Neuronal stem cell (in vitro differentiated cells): ENCODE measurements at regions not wholly inside any gene's neighbourhood (a gene's known extent, or its start where the extent isn't known, plus 50 kb on each side); places are given as distances from the start of the nearest gene placed in this dataset.

Experiments used
- DNase-seq: peaks from one replicate; pipeline ENCODE4 v3.0.0-alpha.2; 2013; ENCODE audit warnings: low spot score
- H2AFZ ChIP-seq: one replicate; pipeline ENCODE4 v1.6.1; 2013; ENCODE audit warnings: mild to moderate bottlenecking, low read length, inconsistent platforms
- H2AK5ac ChIP-seq: 2 replicates; pipeline ENCODE4 v1.6.1; 2013; ENCODE audit warnings: low read depth, mild to moderate bottlenecking, inconsistent platforms, low read length, moderate library complexity, mixed read lengths
- H2BK120ac ChIP-seq: 2 replicates; pipeline ENCODE4 v1.6.1; 2013; ENCODE audit warnings: low read depth, mild to moderate bottlenecking, inconsistent platforms, low read length, moderate library complexity, mixed read lengths
- H2BK12ac ChIP-seq: one replicate; pipeline ENCODE4 v1.6.1; 2013; ENCODE audit warnings: low read length, inconsistent platforms
- H2BK15ac ChIP-seq: 2 replicates; pipeline ENCODE4 v1.6.1; 2013; ENCODE audit warnings: mild to moderate bottlenecking, low read length, inconsistent platforms, mixed read lengths
- H2BK5ac ChIP-seq: one replicate; pipeline ENCODE4 v1.6.1; 2013; ENCODE audit warnings: inconsistent platforms, mild to moderate bottlenecking, low read length, moderate library complexity
- H3K14ac ChIP-seq: one replicate; pipeline ENCODE4 v1.6.1; 2013; ENCODE audit warnings: low read length, inconsistent platforms
- H3K18ac ChIP-seq: 2 replicates; pipeline ENCODE4 v1.6.1; 2013; ENCODE audit warnings: low read length, inconsistent platforms
- H3K23ac ChIP-seq: 2 replicates; pipeline ENCODE4 v1.6.1; 2013; ENCODE audit warnings: low read depth, mild to moderate bottlenecking, mixed read lengths, low read length, inconsistent platforms; ENCODE audit not compliant: poor library complexity
- H3K27ac ChIP-seq: replicated peaks from 3 replicates; pipeline ENCODE4 v1.5.1; 2013; ENCODE audit warnings: low read length, inconsistent platforms
- H3K27me3 ChIP-seq, 3 experiments: 2 replicates each; pipeline ENCODE4 v1.6.1; 2013; ENCODE audit warnings: low read length in 3 of 3, mild to moderate bottlenecking in 2 of 3, inconsistent platforms in 1 of 3, low read depth in 1 of 3, mixed read lengths in 1 of 3, moderate library complexity in 1 of 3; ENCODE audit not compliant: control insufficient read depth in 3 of 3, insufficient read depth in 3 of 3
- H3K36me3 ChIP-seq, 2 donors: replicated peaks in 1 of 2; 2 replicates each; pipeline ENCODE4 v1.6.1; 2013; ENCODE audit warnings: low read length in 2 of 2; ENCODE audit not compliant: control insufficient read depth in 2 of 2, insufficient read depth in 2 of 2
- H3K4ac ChIP-seq: 2 replicates; pipeline ENCODE4 v1.6.1; 2013; ENCODE audit warnings: inconsistent platforms, mild to moderate bottlenecking, low read length, moderate library complexity
- H3K4me1 ChIP-seq, 2 donors: 1 replicate in 1 of 2; 2 replicates in 1 of 2; pipeline ENCODE4 v1.6.1; 2013; ENCODE audit warnings: low read length in 2 of 2, low read depth in 1 of 2; ENCODE audit not compliant: control insufficient read depth in 2 of 2, insufficient read depth in 1 of 2
- H3K4me2 ChIP-seq: one replicate; pipeline ENCODE4 v1.6.1; 2013; ENCODE audit warnings: mild to moderate bottlenecking, low read length, inconsistent platforms; ENCODE audit not compliant: insufficient read depth, poor library complexity, severe bottlenecking
- H3K4me3 ChIP-seq, 2 donors: 2 replicates each; pipeline ENCODE4 v1.5.1; 2013; ENCODE audit warnings: low read length in 2 of 2, mild to moderate bottlenecking in 2 of 2, inconsistent platforms in 1 of 2, moderate library complexity in 1 of 2
- H3K79me1 ChIP-seq: one replicate; pipeline ENCODE4 v1.6.1; 2013; ENCODE audit warnings: low read depth, mild to moderate bottlenecking, inconsistent platforms, low read length, moderate library complexity
- H3K9ac ChIP-seq: one replicate; pipeline ENCODE4 v1.6.1; 2013; ENCODE audit warnings: mild to moderate bottlenecking, low read depth, low read length, inconsistent platforms; ENCODE audit not compliant: poor library complexity
- H3K9me3 ChIP-seq, 2 donors: replicated peaks in 1 of 2; 2 replicates each; pipeline versions ENCODE3 to v1.6.1; 2013; ENCODE audit warnings: low read length in 2 of 2, mild to moderate bottlenecking in 2 of 2, inconsistent platforms in 1 of 2, low read depth in 1 of 2, mixed read lengths in 1 of 2, moderate library complexity in 1 of 2; ENCODE audit not compliant: control insufficient read depth in 2 of 2, insufficient read depth in 1 of 2
- H4K8ac ChIP-seq: one replicate; pipeline ENCODE4 v1.6.1; 2013; ENCODE audit warnings: low read depth, mild to moderate bottlenecking, inconsistent platforms, low read length, moderate library complexity
- H4K91ac ChIP-seq: one replicate; pipeline ENCODE4 v1.6.1; 2013; ENCODE audit warnings: low read length, low read depth, mild to moderate bottlenecking, inconsistent platforms; ENCODE audit not compliant: poor library complexity
- WGBS, 2 donors: extraction: QIAGEN DNeasy Blood & Tissue Kit; methylation state at CpG; one replicate each; pipeline ENCODE4 v1.1.7; 2013; ENCODE audit warnings: missing lambda C conversion rate in 2 of 2, mixed read lengths in 1 of 2; ENCODE audit not compliant: insufficient read length in 2 of 2, insufficient replicate concordance in 1 of 2; ENCODE audit errors: extremely low coverage in 2 of 2; 5-methylcytosine and 5-hydroxymethylcytosine counted together

DNA sequence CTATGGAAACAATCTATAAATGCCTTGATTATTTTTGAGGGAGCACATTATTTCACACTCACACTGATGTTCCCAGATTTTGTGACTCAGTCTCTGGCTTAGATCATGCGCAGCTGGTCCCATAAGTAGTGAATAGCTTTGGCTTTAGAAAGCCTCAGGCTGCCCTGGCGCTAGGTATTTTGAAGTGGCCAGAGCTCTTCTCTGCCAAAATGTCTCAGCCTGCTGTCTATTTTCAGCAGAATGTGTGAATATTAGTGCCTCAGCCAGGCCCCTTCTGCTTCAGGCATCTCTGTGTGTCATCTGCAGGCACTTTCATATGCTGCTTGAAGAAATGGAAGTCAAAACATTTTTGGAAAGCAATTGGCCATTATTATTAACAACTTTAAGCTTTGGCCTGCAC, 931.0 kb upstream of the INTU start:
- H3K4me1 ChIP-seq = no peaks in the 10 kb centered on the region
- WGBS, 2 donors = no CpG with 5 or more reads among the region's 2 CpGs
- H3K9ac ChIP-seq = no peak overlapping the region
- H3K4me2 ChIP-seq = no peak overlapping the region
- H3K14ac ChIP-seq = no peak overlapping the region
- H3K4me3 ChIP-seq = no peak overlapping the region
- no peak overlapping the region for H3K4ac ChIP-seq
- no peak overlapping the region for H4K8ac ChIP-seq
- no peak overlapping the region for H2BK15ac ChIP-seq
- no peak overlapping the region for H3K18ac ChIP-seq
- H2BK120ac ChIP-seq = no peak overlapping the region
- H3K23ac ChIP-seq = no peak overlapping the region
- no peaks in the 10 kb centered on the region for H3K79me1 ChIP-seq
- no peak overlapping the region for H4K91ac ChIP-seq
- H2AFZ ChIP-seq = no peak overlapping the region
- H3K36me3 ChIP-seq = no peaks in the 10 kb centered on the region
- H2AK5ac ChIP-seq = no peak overlapping the region
- no peak for DNase-seq
- no peaks in the 10 kb centered on the region for H3K27me3 ChIP-seq
- no peak overlapping the region for H2BK5ac ChIP-seq
- no peak overlapping the region for H3K27ac ChIP-seq
- no peaks in the 10 kb centered on the region for H3K9me3 ChIP-seq
- no peak overlapping the region for H2BK12ac ChIP-seq

DNA sequence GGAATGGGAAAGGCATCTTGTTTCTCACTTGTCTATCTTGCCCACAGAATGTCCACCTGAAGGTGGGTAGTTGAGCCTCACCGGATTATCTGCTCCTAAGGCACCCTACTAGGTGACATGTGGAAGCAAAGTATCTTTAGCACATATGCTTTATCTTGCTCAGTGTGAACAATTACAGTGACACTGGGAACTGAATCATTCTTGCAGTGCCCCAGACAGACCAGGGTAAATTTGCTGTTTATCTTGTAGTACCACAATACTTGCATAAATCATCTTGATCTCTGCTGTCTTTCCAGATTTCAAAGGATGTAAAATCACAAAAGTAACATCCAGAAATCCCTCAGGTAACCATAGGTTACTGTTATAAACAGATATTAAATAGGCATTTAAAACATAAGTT, 930.0 kb upstream of the INTU start:
- H3K9me3 ChIP-seq = no peaks in the 10 kb centered on the region
- no peaks in the 10 kb centered on the region for H3K79me1 ChIP-seq
- no peak overlapping the region for H3K9ac ChIP-seq
- no peak overlapping the region for H3K23ac ChIP-seq
- H3K18ac ChIP-seq = no peak overlapping the region
- H3K4me1 ChIP-seq = no peaks in the 10 kb centered on the region
- no peaks in the 10 kb centered on the region for H3K27me3 ChIP-seq
- no peak overlapping the region for H2BK5ac ChIP-seq
- H3K4ac ChIP-seq = no peak overlapping the region
- no peak overlapping the region for H2BK15ac ChIP-seq
- DNase-seq = no peak
- peak overlapping the region; percentile 67 for H2AFZ ChIP-seq
- H2BK120ac ChIP-seq = no peak overlapping the region
- no CpG with 5 or more reads among the region's 1 CpG for WGBS, 2 donors
- H3K14ac ChIP-seq = no peak overlapping the region
- no peak overlapping the region for H4K91ac ChIP-seq
- H2BK12ac ChIP-seq = no peak overlapping the region
- no peak overlapping the region for H3K4me3 ChIP-seq
- no peak overlapping the region for H2AK5ac ChIP-seq
- no peaks in the 10 kb centered on the region for H3K36me3 ChIP-seq
- no peak overlapping the region for H3K4me2 ChIP-seq
- H4K8ac ChIP-seq = no peak overlapping the region
- no peak overlapping the region for H3K27ac ChIP-seq

DNA sequence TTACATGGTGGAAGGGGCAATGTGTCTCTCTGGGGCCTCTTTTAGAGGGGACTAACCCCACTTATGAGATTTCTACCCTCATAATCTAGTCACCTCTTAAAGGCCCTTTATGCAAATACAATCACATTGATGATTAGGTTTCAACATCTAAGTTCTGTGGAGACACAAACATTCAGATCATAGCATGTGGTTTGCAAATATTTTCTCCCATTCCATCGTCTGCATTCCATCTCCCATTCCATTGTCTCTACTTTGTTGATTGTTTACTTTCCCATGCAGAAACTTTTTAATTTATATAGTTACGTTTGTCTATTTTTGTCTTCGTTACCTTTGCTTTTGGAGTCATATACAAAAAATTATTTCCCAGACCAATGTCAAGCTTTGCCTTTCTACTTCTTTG, 927.5 kb upstream of the INTU start:
- no CpG with 5 or more reads among the region's 3 CpGs for WGBS, 2 donors
- no peaks in the 10 kb centered on the region for H3K27me3 ChIP-seq
- H2BK15ac ChIP-seq = no peak overlapping the region
- no peak overlapping the region for H3K4me3 ChIP-seq
- H3K4me1 ChIP-seq = no peaks in the 10 kb centered on the region
- H3K9me3 ChIP-seq = no peaks in the 10 kb centered on the region
- H2BK120ac ChIP-seq = no peak overlapping the region
- H3K9ac ChIP-seq = no peak overlapping the region
- H4K8ac ChIP-seq = no peak overlapping the region
- H2AK5ac ChIP-seq = no peak overlapping the region
- H3K18ac ChIP-seq = no peak overlapping the region
- H3K23ac ChIP-seq = no peak overlapping the region
- H3K14ac ChIP-seq = no peak overlapping the region
- no peak overlapping the region for H3K27ac ChIP-seq
- H3K36me3 ChIP-seq = no peaks in the 10 kb centered on the region
- no peak overlapping the region for H2AFZ ChIP-seq
- no peak overlapping the region for H3K4me2 ChIP-seq
- no peak overlapping the region for H2BK12ac ChIP-seq
- no peak overlapping the region for H2BK5ac ChIP-seq
- H3K4ac ChIP-seq = no peak overlapping the region
- H4K91ac ChIP-seq = no peak overlapping the region
- DNase-seq = no peak
- no peaks in the 10 kb centered on the region for H3K79me1 ChIP-seq

DNA sequence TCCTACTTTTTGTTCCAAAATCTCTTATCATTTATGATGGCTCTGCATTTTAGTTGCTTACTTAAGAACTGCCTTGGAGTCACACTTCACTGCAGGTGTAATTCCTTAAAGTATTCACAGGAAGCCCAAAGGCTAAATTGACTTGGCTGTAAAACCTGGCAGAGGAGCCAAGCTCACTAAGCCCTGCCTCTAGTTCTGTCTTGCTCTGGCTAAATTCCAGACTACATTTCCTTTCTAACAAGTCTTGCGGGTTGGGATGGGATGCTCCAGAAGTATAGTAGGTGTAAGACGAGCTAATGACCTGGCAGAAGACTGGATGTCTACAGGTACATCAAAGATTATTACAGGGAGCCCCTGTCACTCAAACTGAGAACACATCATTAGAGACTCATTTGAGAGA, 924.0 kb upstream of the INTU start:
- Histone ChIP-seq H2BK5ac (no peak overlapping the region), H3K4me3 (no peak overlapping the region), H2BK120ac (no peak overlapping the region), H3K9me3 (no peaks in the 10 kb centered on the region), H2AK5ac (no peak overlapping the region), H3K4me2 (no peak overlapping the region), H3K27ac (no peak overlapping the region), H2AFZ (no peak overlapping the region), H3K9ac (no peak overlapping the region), H4K8ac (no peak overlapping the region), H2BK15ac (no peak overlapping the region), H3K4ac (no peak overlapping the region), H3K23ac (no peak overlapping the region), H3K36me3 (no peaks in the 10 kb centered on the region), H3K18ac (no peak overlapping the region), H4K91ac (no peak overlapping the region), H3K4me1 (no peaks in the 10 kb centered on the region), H3K27me3 (no peaks in the 10 kb centered on the region), H2BK12ac (no peak overlapping the region), H3K14ac (no peak overlapping the region), H3K79me1 (no peaks in the 10 kb centered on the region)
- no CpG with 5 or more reads among the region's 2 CpGs for WGBS, 2 donors
- no peak for DNase-seq
